ENCODE measurements at regions not wholly inside any gene's neighbourhood (a gene's known extent, or its start where the extent isn't known, plus 50 kb on each side); places are given as distances from the start of the nearest gene placed in this dataset.

- no peak overlapping the region for H3K27ac ChIP-seq
- DNase-seq (ENCODE audit: low spot score): no peak
- TF ChIP-seq, protein P1, sequence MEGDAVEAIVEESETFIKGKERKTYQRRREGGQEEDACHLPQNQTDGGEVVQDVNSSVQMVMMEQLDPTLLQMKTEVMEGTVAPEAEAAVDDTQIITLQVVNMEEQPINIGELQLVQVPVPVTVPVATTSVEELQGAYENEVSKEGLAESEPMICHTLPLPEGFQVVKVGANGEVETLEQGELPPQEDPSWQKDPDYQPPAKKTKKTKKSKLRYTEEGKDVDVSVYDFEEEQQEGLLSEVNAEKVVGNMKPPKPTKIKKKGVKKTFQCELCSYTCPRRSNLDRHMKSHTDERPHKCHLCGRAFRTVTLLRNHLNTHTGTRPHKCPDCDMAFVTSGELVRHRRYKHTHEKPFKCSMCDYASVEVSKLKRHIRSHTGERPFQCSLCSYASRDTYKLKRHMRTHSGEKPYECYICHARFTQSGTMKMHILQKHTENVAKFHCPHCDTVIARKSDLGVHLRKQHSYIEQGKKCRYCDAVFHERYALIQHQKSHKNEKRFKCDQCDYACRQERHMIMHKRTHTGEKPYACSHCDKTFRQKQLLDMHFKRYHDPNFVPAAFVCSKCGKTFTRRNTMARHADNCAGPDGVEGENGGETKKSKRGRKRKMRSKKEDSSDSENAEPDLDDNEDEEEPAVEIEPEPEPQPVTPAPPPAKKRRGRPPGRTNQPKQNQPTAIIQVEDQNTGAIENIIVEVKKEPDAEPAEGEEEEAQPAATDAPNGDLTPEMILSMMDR (IDR thresholded peaks at IDR 0.05): no peak
- no peak overlapping the region for H3K4me3 ChIP-seq
Observed at GRCh38 chr6:14305624-14306023, 188.1 kb downstream of the CD83 start.

- H3K4me3 ChIP-seq: no peak overlapping the region
- DNase-seq (ENCODE audit: low spot score): no peak
- H3K27ac ChIP-seq: no peak overlapping the region
- TF ChIP-seq, protein P1 (IDR thresholded peaks at IDR 0.05): no peak
Observed at GRCh38 chr6:14306151-14306906, 188.8 kb downstream of the CD83 start.

- no peak overlapping the region for H3K4me3 ChIP-seq
- no peak for DNase-seq (ENCODE audit: low spot score)
- H3K27ac ChIP-seq: no peak overlapping the region
- TF ChIP-seq, protein P1 (IDR thresholded peaks at IDR 0.05): no peak
Observed at GRCh38 chr6:14309516-14309915, 191.9 kb downstream of the CD83 start.

DNA sequence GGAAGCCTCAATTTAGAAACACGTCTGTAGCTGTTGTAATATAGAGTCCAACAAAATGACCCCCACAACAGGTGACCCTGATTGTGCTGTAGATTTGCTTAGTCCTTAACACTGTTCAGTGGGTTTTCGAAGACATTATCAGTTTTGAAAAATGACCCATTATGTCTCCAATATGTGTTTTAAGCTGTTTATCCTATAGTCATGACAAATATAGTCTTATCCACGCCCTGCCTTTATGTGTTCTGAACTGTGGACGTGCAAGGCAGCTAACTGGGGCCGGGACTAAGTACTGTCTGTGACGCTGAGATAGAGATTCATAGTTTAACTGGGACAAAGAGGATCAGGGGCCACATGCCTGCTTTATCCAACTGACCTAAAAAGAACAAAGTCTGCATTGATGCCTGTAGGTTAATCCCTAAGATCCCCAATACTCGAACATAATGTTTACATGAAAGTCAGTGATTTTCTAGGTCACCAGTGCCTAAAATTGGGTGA, 192.4 kb downstream of the CD83 start:
- Histone ChIP-seq H3K4me3 (no peak overlapping the region), H3K27ac (no peak overlapping the region)
- no peak for DNase-seq (ENCODE audit: low spot score)
- TF ChIP-seq, protein P1 (IDR thresholded peaks at IDR 0.05): no peak

GRCh38 chr6:14310960-14311359, 193.4 kb downstream of the CD83 start:
- no peak for DNase-seq (ENCODE audit: low spot score)
- Histone ChIP-seq H3K4me3 (no peak overlapping the region), H3K27ac (no peak overlapping the region)
- TF ChIP-seq, protein P1 (IDR thresholded peaks at IDR 0.05): no peak

GRCh38 chr6:14312587-14312986, 195.0 kb downstream of the CD83 start:
- Histone ChIP-seq H3K4me3 (no peak overlapping the region), H3K27ac (no peak overlapping the region)
- TF ChIP-seq, protein P1 (IDR thresholded peaks at IDR 0.05): no peak
- DNase-seq (ENCODE audit: low spot score): no peak

DNA sequence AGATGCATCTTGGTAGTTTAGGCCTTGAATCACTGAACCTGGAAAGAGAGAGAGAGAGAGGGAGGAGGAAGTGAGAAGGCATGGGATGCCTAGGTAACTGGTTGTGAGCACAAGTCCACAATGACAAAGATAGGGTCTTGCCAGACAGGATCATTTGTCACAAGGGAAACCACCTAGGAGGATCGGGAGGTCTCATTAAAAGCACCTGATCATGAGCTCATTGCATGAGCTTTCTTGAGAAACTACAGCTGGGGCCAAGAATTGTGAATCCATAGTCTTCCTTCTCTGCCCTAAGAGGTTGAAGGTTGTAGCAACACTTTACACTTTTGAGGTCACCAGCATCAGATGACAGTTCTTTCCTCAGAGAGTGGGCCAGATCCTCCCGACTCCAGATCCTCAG, 195.7 kb downstream of the CD83 start:
- DNase-seq (ENCODE audit: low spot score): no peak
- no peak overlapping the region for H3K27ac ChIP-seq

More for the DNA sequence above, 195.7 kb downstream of the CD83 start:
- TF ChIP-seq, protein P1 (IDR thresholded peaks at IDR 0.05): no peak
- no peak overlapping the region for H3K4me3 ChIP-seq

Data from coronary artery (tissue), 2 donors.